ENCODE measurements at regions not wholly inside any gene's neighbourhood (a gene's known extent, or its start where the extent isn't known, plus 50 kb on each side); places are given as distances from the start of the nearest gene placed in this dataset.

GRCh38 chr9:80231318-80232236 lies 659.8 kb downstream of the TLE4 start:
- TF ChIP-seq CTCF (IDR thresholded peaks at IDR 0.05), result no peak
- no peak for TF ChIP-seq POLR2A (IDR thresholded peaks at IDR 0.05)
- TF ChIP-seq EP300 (IDR thresholded peaks at IDR 0.05; ENCODE audit: low read depth), result no peak

All from transverse colon (tissue), 3 donors.